K562 (cell line): ENCODE measurements at regions not wholly inside any gene's neighbourhood (a gene's known extent, or its start where the extent isn't known, plus 50 kb on each side); places are given as distances from the start of the nearest gene placed in this dataset.

ENCODE experiments used
- ATAC-seq: fragments of 200-7000 bp; cut with Tn5 transposase; 3 replicates; pipeline ENCODE4 v1.9.1; 2020; ENCODE audit warnings: moderate library complexity
- BruUV-seq: library from RNA; stranded (reverse); fragments of 400-500 nt; replicated peaks from 2 replicates; lab custom pipeline; 2021; lab: Mats Ljungman, UMichigan
- CTCF ChIA-PET: fragments of 300-600 bp; formaldehyde crosslinking; extraction: SDS; loops from one replicate; lab custom pipeline; 2021; ENCODE audit warnings: low intra/inter-chr PET ratio; lab: Yijun Ruan, JAX
- POLR2A ChIA-PET: fragments of 300-600, 350-650 bp; sonication (Branson Sonifier 250); formaldehyde crosslinking; extraction: SDS; loops from one replicate; lab custom pipeline; 2021; ENCODE audit warnings: antibody characterized with exemption, inconsistent platforms; lab: Yijun Ruan, JAX
- DNase-seq, 4 experiments: peaks; one replicate each; pipeline versions ENCODE4 v3.0.0 to v3.0.0-alpha.2; 2011 to 2018; ENCODE audit warnings: low spot score in 3 of 4, mixed read lengths in 3 of 4; ENCODE audit errors: extremely low read depth in 1 of 4
- FAIRE-seq: peaks from 2 replicates; lab custom pipeline; 2011; peaks lifted over from hg19 to GRCh38; lab: Jason Lieb, UNC
- H2AFZ ChIP-seq: 2 replicates; pipeline ENCODE4 v1.6.0; 2011; ENCODE audit warnings: low read depth, low read length, control low read depth, inconsistent platforms
- H3K27ac ChIP-seq: fragments of 200-600 bp; 3 replicates; pipeline ENCODE4 v1.8.0; 2011; ENCODE audit warnings: low read depth, mild to moderate bottlenecking, control low read depth, inconsistent platforms, low read length, moderate library complexity, mixed read lengths; ENCODE audit errors: extremely low read depth
- H3K27me3 ChIP-seq, 2 experiments: fragments of 300-600 bp in 1 of 2; 2 replicates in 1 of 2; 3 replicates in 1 of 2; pipeline versions ENCODE4 v1.6.0 to v1.8.0; 2011; ENCODE audit warnings: inconsistent platforms in 2 of 2, low read length in 2 of 2, mild to moderate bottlenecking in 1 of 2, mixed read lengths in 1 of 2, moderate library complexity in 1 of 2; ENCODE audit not compliant: control insufficient read depth in 2 of 2, insufficient read depth in 2 of 2
- H3K36me3 ChIP-seq: fragments of 300-600 bp; 3 replicates; pipeline ENCODE4 v1.8.0; 2011; ENCODE audit warnings: mild to moderate bottlenecking, low read length, inconsistent platforms; ENCODE audit not compliant: control insufficient read depth, insufficient read depth
- H3K4me1 ChIP-seq, 2 experiments: fragments of 200-600 bp in 1 of 2; replicated peaks in 1 of 2; 2 replicates in 1 of 2; 3 replicates in 1 of 2; pipeline versions ENCODE4 v1.5.1 to v1.8.0; 2011; ENCODE audit warnings: inconsistent platforms in 2 of 2, low read length in 2 of 2, mild to moderate bottlenecking in 1 of 2, mixed read lengths in 1 of 2, moderate library complexity in 1 of 2; ENCODE audit not compliant: control insufficient read depth in 2 of 2, insufficient read depth in 2 of 2
- H3K4me2 ChIP-seq: 2 replicates; pipeline ENCODE4 v1.6.1; 2011; ENCODE audit warnings: low read length, control low read depth, inconsistent platforms, mixed read lengths; ENCODE audit not compliant: insufficient read depth
- H3K4me3 ChIP-seq: fragments of 200-600 bp; sonication (generic), shearing (Covaris generic); 2 replicates; pipeline ENCODE4 v1.5.1; 2016; ENCODE audit warnings: control low read depth, inconsistent platforms
- H3K79me2 ChIP-seq: fragments of 200-600 bp; 3 replicates; pipeline ENCODE4 v1.8.0; 2011; ENCODE audit warnings: low read length, inconsistent platforms; ENCODE audit not compliant: control insufficient read depth, insufficient read depth
- H3K9ac ChIP-seq, 2 experiments: 2 replicates each; pipeline versions ENCODE4 v1.6.0 to v1.6.1; 2011; ENCODE audit warnings: low read depth in 2 of 2, low read length in 2 of 2, control low read depth in 1 of 2, inconsistent platforms in 1 of 2, mild to moderate bottlenecking in 1 of 2, mixed read lengths in 1 of 2; ENCODE audit not compliant: insufficient read depth in 1 of 2
- H3K9me1 ChIP-seq: one replicate; pipeline ENCODE4 v1.6.0; 2011; ENCODE audit warnings: inconsistent platforms, mild to moderate bottlenecking, low read length, moderate library complexity; ENCODE audit not compliant: control insufficient read depth, insufficient read depth
- H3K9me3 ChIP-seq: replicated peaks from 2 replicates; pipeline ENCODE4 v1.5.1; 2011; ENCODE audit warnings: low read depth, low read length, inconsistent platforms; ENCODE audit not compliant: control insufficient read depth, insufficient read depth
- H4K20me1 ChIP-seq: replicated peaks from 2 replicates; pipeline ENCODE4 v1.6.1; 2011; ENCODE audit warnings: low read length, inconsistent platforms, mixed read lengths; ENCODE audit not compliant: control insufficient read depth, insufficient read depth
- MBD2 ChIP-seq: sonication (generic); IDR thresholded peaks from 2 replicates; pipeline ENCODE4 v1.6.1; 2016; ENCODE audit warnings: low read depth, borderline replicate concordance
- ZNF609 ChIP-seq: sonication (generic); formaldehyde crosslinking; IDR thresholded peaks from 2 replicates; pipeline ENCODE4 v1.8.1; 2023; ENCODE audit warnings: missing genetic modification reagents, mild to moderate bottlenecking, borderline replicate concordance
- WGBS: fragments of 100-300 bp; shearing (Covaris generic); methylation state at CpG from one replicate; pipeline ENCODE4 v1.1.6; 2016; ENCODE audit warnings: low coverage, mixed read lengths; ENCODE audit not compliant: insufficient coverage; ENCODE audit errors: missing lambda C conversion rate; 5-methylcytosine and 5-hydroxymethylcytosine counted together
- in situ Hi-C: fragments of 300-500 bp; cut with MboI; formaldehyde crosslinking; loops from 4 replicates; pipeline ENCODE4 v1.15.0; 2018; ENCODE audit warnings: inconsistent platforms, mixed read lengths
- intact Hi-C: fragments of 100-400 bp; cut with micrococcal nuclease; formaldehyde crosslinking; loops from 2 replicates; pipeline ENCODE4 v1.14.2; 2022

GRCh38 chr3:156608601-156609514 lies 53.9 kb upstream of the SSR3 start:
- in situ Hi-C loops, result no loop called here
- peak overlapping the region; percentile 58 for H2AFZ ChIP-seq
- BruUV-seq, result no TSS peak
- H3K4me3 ChIP-seq, result no peak overlapping the region
- no peaks in the 10 kb centered on the region for H3K9me3 ChIP-seq
- FAIRE-seq, result no peak
- no peak overlapping the region for H3K27ac ChIP-seq
- intact Hi-C loops, result no loop called here
- no peaks in the 10 kb centered on the region for H4K20me1 ChIP-seq
- no peaks in the 10 kb centered on the region for H3K27me3 ChIP-seq
- no peak for ATAC-seq
- CTCF ChIA-PET, result no interaction called here
- peaks cover 17 to 22% of the 10 kb centered on the region in 2 experiments for H3K4me1 ChIP-seq
- TF ChIP-seq ZNF609 (no peak), MBD2 (no peak)
- TF ChIP-seq, all 486 proteins: peak for 0
- peak in 1 of 4 experiments; percentile 1 for DNase-seq
- Histone ChIP-seq H3K36me3 (no peaks in the 10 kb centered on the region), H3K9ac (no peak overlapping the region), H3K79me2 (no peaks in the 10 kb centered on the region), H3K4me2 (no peak overlapping the region), H3K9me1 (no peaks in the 10 kb centered on the region)
- POLR2A ChIA-PET, result no interaction called here
- 74% methylated on average over 9 of the region's 9 CpGs for WGBS
